H9 (cell line): ENCODE measurements at regions not wholly inside any gene's neighbourhood (a gene's known extent, or its start where the extent isn't known, plus 50 kb on each side); places are given as distances from the start of the nearest gene placed in this dataset.

Source experiments
- DNase-seq: peaks from one replicate; pipeline ENCODE4 v3.0.0-alpha.2; 2017
- H2AFZ ChIP-seq: one replicate; pipeline ENCODE4 v1.6.1; 2013; ENCODE audit warnings: mild to moderate bottlenecking, low read length, control low read depth, moderate library complexity
- H2AK5ac ChIP-seq: 2 replicates; pipeline ENCODE4 v1.6.1; 2013; ENCODE audit warnings: low read length, control low read depth, mixed read lengths; ENCODE audit not compliant: insufficient read length
- H2BK120ac ChIP-seq: one replicate; pipeline ENCODE4 v1.6.1; 2013; ENCODE audit warnings: low read depth, mild to moderate bottlenecking, low read length, control low read depth, inconsistent platforms; ENCODE audit not compliant: poor library complexity, severe bottlenecking
- H2BK12ac ChIP-seq: 2 replicates; pipeline ENCODE4 v1.6.1; 2013; ENCODE audit warnings: low read length, control low read depth, mixed read lengths, low read depth; ENCODE audit not compliant: insufficient read length
- H2BK15ac ChIP-seq: 2 replicates; pipeline ENCODE4 v1.6.1; 2013; ENCODE audit warnings: low read depth, low read length, control low read depth
- H2BK20ac ChIP-seq: one replicate; pipeline ENCODE4 v1.6.1; 2013; ENCODE audit warnings: low read depth, mild to moderate bottlenecking, low read length, control low read depth, inconsistent platforms; ENCODE audit not compliant: poor library complexity, severe bottlenecking
- H2BK5ac ChIP-seq: 2 replicates; pipeline ENCODE4 v1.6.1; 2013; ENCODE audit warnings: low read length, control low read depth, mixed read lengths; ENCODE audit not compliant: insufficient read length
- H3K14ac ChIP-seq: 2 replicates; pipeline ENCODE4 v1.6.1; 2013; ENCODE audit warnings: low read length, control low read depth; ENCODE audit not compliant: insufficient read depth
- H3K18ac ChIP-seq: 2 replicates; pipeline ENCODE4 v1.6.1; 2013; ENCODE audit warnings: low read depth, mild to moderate bottlenecking, mixed read lengths, low read length, control low read depth; ENCODE audit not compliant: insufficient read length
- H3K23ac ChIP-seq: 2 replicates; pipeline ENCODE4 v1.6.1; 2013; ENCODE audit warnings: low read length, control low read depth, mixed read lengths, low read depth; ENCODE audit not compliant: insufficient read length
- H3K23me2 ChIP-seq: 2 replicates; pipeline ENCODE4 v1.6.1; 2013; ENCODE audit warnings: low read depth, mild to moderate bottlenecking, mixed read lengths, low read length, control low read depth; ENCODE audit not compliant: insufficient read length, poor library complexity, severe bottlenecking
- H3K27ac ChIP-seq: 2 replicates; pipeline ENCODE4 v1.5.1; 2013; ENCODE audit warnings: low read length, control low read depth, mixed read lengths, low read depth; ENCODE audit not compliant: insufficient read length
- H3K27me3 ChIP-seq: 2 replicates; pipeline ENCODE4 v1.6.1; 2013; ENCODE audit warnings: low read length, control low read depth, inconsistent platforms; ENCODE audit not compliant: insufficient read depth
- H3K4ac ChIP-seq: 2 replicates; pipeline ENCODE4 v1.6.1; 2013; ENCODE audit warnings: low read depth, mild to moderate bottlenecking, control low read depth, inconsistent platforms, low read length, moderate library complexity
- H3K4me1 ChIP-seq: 2 replicates; pipeline ENCODE4 v1.6.1; 2013; ENCODE audit warnings: low read length, control low read depth, inconsistent platforms; ENCODE audit not compliant: insufficient read depth
- H3K4me2 ChIP-seq: 2 replicates; pipeline ENCODE4 v1.6.1; 2013; ENCODE audit warnings: low read length, control low read depth, mixed read lengths; ENCODE audit not compliant: insufficient read length, insufficient read depth
- H3K56ac ChIP-seq: 2 replicates; pipeline ENCODE4 v1.6.1; 2013; ENCODE audit warnings: low read depth, mild to moderate bottlenecking, mixed read lengths, low read length, control low read depth; ENCODE audit not compliant: insufficient read length
- H3K79me1 ChIP-seq: 2 replicates; pipeline ENCODE4 v1.6.1; 2013; ENCODE audit warnings: low read depth, mild to moderate bottlenecking, moderate library complexity, low read length, control low read depth, inconsistent platforms; ENCODE audit not compliant: insufficient read depth, poor library complexity, severe bottlenecking
- H3K79me2 ChIP-seq: 2 replicates; pipeline ENCODE4 v1.6.1; 2013; ENCODE audit warnings: low read length, control low read depth, inconsistent platforms; ENCODE audit not compliant: insufficient read depth
- H3K9ac ChIP-seq: 2 replicates; pipeline ENCODE4 v1.6.1; 2013; ENCODE audit warnings: low read length, control low read depth, mixed read lengths; ENCODE audit not compliant: insufficient read length; ENCODE audit errors: extremely low read depth
- H3K9me3 ChIP-seq: one replicate; pipeline ENCODE4 v1.6.1; 2013; ENCODE audit warnings: low read depth, low read length, inconsistent platforms; ENCODE audit not compliant: control insufficient read depth
- H3T11ph ChIP-seq: one replicate; pipeline ENCODE4 v1.6.1; 2013; ENCODE audit warnings: mild to moderate bottlenecking, low read length, control low read depth, inconsistent platforms
- H4K20me1 ChIP-seq: one replicate; pipeline ENCODE4 v1.6.1; 2013; ENCODE audit not compliant: control insufficient read depth, insufficient read length, insufficient read depth
- H4K5ac ChIP-seq: 2 replicates; pipeline ENCODE4 v1.6.1; 2013; ENCODE audit warnings: low read depth, mild to moderate bottlenecking, mixed read lengths, low read length, control low read depth; ENCODE audit not compliant: insufficient read length
- H4K8ac ChIP-seq: replicated peaks from 2 replicates; pipeline ENCODE4 v1.6.1; 2013; ENCODE audit warnings: low read length, control low read depth, mixed read lengths, low read depth; ENCODE audit not compliant: insufficient read length
- H4K91ac ChIP-seq: 2 replicates; pipeline ENCODE4 v1.6.1; 2013; ENCODE audit warnings: low read depth, mild to moderate bottlenecking, moderate library complexity, mixed read lengths, low read length, control low read depth; ENCODE audit not compliant: insufficient read length
- H3K27ac Mint-ChIP-seq, 3 experiments: 2 replicates in 2 of 3; 3 replicates in 1 of 3; pipeline ENCODE4 v1.8.0; 2020 to 2021; ENCODE audit warnings: mixed read lengths in 3 of 3, mild to moderate bottlenecking in 1 of 3, moderate library complexity in 1 of 3
- H3K27me3 Mint-ChIP-seq: 2 replicates; pipeline ENCODE4 v1.8.0; 2021; ENCODE audit warnings: low read depth, mild to moderate bottlenecking, moderate library complexity, mixed read lengths
- H3K36me3 Mint-ChIP-seq, 3 experiments: 2 replicates in 2 of 3; 3 replicates in 1 of 3; pipeline ENCODE4 v1.8.0; 2020 to 2021; ENCODE audit warnings: low read depth in 3 of 3, mixed read lengths in 3 of 3; ENCODE audit not compliant: insufficient read depth in 1 of 3
- H3K4me1 Mint-ChIP-seq, 2 experiments: 2 replicates each; pipeline ENCODE4 v1.8.0; 2020; ENCODE audit warnings: mixed read lengths in 2 of 2
- H3K4me3 Mint-ChIP-seq, 2 experiments: 2 replicates in 1 of 2; 3 replicates in 1 of 2; pipeline ENCODE4 v1.8.0; 2020 to 2021; ENCODE audit warnings: mild to moderate bottlenecking in 2 of 2, mixed read lengths in 2 of 2, moderate library complexity in 1 of 2
- H3K9me3 Mint-ChIP-seq, 2 experiments: 2 replicates in 1 of 2; 3 replicates in 1 of 2; pipeline ENCODE4 v1.8.0; 2020; ENCODE audit warnings: mild to moderate bottlenecking in 2 of 2, mixed read lengths in 2 of 2, moderate library complexity in 1 of 2
- WGBS: extraction: QIAGEN DNeasy Blood & Tissue Kit; methylation state at CpG from one replicate; pipeline ENCODE4 v1.1.7; 2013; ENCODE audit warnings: missing lambda C conversion rate, low lambda C conversion rate, mixed read lengths; ENCODE audit not compliant: insufficient read length; ENCODE audit errors: extremely low coverage; 5-methylcytosine and 5-hydroxymethylcytosine counted together
- TF ChIP-seq, protein P1 (sequence below): fragments of 200-600 bp; sonication (generic); conservative IDR thresholded peaks from 3 replicates; pipeline ENCODE4 v1.8.0; 2021; ENCODE audit warnings: antibody characterized with exemption, mild to moderate bottlenecking

DNA sequence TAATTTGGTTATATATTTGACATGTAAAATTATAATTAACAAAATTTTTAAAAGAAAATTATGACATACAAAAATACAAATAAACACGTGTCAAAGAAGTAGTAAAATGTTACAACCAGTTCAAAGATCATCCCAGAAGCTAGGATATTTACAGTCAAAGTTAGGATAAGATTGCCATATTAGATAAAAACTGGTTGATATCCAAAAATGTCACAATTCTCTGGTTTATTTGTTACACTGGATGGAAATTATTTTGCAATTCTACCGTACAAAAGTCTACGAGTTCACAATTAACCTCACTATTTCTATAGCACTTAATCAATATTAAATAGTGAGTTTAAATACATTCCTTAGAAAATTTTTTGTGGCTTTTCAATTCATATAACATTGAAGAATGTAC, 673.8 kb downstream of the GBE1 start:
- Histone ChIP-seq H2BK12ac (no peak overlapping the region), H3K4ac (no peak overlapping the region), H2BK15ac (no peak overlapping the region), H4K8ac (no peak overlapping the region), H3K23ac (no peak overlapping the region), H2AFZ (no peak overlapping the region), H2BK20ac (no peak overlapping the region), H3K23me2 (no peaks in the 10 kb centered on the region), H3K9ac (no peak overlapping the region), H3K9me3 (peaks cover 10% of the 10 kb centered on the region), H3K4me1 (no peaks in the 10 kb centered on the region), H3K27me3 (no peaks in the 10 kb centered on the region), H2BK5ac (no peak overlapping the region), H4K5ac (no peak overlapping the region), H3K79me2 (no peaks in the 10 kb centered on the region), H3K14ac (no peak overlapping the region), H3K79me1 (no peaks in the 10 kb centered on the region), H3K4me2 (no peak overlapping the region), H2AK5ac (no peak overlapping the region), H2BK120ac (no peak overlapping the region), H3K18ac (no peak overlapping the region), H4K20me1 (no peaks in the 10 kb centered on the region), H3K27ac (no peak overlapping the region), H3K56ac (no peak overlapping the region), H4K91ac (no peak overlapping the region), H3T11ph (no peak overlapping the region)
- no peak for DNase-seq
- no peaks in the 10 kb centered on the region for H3K27me3 Mint-ChIP-seq
- TF ChIP-seq, protein P1, sequence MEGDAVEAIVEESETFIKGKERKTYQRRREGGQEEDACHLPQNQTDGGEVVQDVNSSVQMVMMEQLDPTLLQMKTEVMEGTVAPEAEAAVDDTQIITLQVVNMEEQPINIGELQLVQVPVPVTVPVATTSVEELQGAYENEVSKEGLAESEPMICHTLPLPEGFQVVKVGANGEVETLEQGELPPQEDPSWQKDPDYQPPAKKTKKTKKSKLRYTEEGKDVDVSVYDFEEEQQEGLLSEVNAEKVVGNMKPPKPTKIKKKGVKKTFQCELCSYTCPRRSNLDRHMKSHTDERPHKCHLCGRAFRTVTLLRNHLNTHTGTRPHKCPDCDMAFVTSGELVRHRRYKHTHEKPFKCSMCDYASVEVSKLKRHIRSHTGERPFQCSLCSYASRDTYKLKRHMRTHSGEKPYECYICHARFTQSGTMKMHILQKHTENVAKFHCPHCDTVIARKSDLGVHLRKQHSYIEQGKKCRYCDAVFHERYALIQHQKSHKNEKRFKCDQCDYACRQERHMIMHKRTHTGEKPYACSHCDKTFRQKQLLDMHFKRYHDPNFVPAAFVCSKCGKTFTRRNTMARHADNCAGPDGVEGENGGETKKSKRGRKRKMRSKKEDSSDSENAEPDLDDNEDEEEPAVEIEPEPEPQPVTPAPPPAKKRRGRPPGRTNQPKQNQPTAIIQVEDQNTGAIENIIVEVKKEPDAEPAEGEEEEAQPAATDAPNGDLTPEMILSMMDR = no peak
- H3K9me3 Mint-ChIP-seq = peaks cover 19 to 24% of the 10 kb centered on the region in 2 experiments
- WGBS = no CpG with 5 or more reads among the region's 3 CpGs
- H3K36me3 Mint-ChIP-seq = peaks cover 6 to 19% (median 8%) of the 10 kb centered on the region in 3 experiments
- H3K4me3 Mint-ChIP-seq = no peak overlapping the region
- H3K27ac Mint-ChIP-seq = no peak overlapping the region
- H3K4me1 Mint-ChIP-seq = no peaks in the 10 kb centered on the region
